ENCODE measurements at regions not wholly inside any gene's neighbourhood (a gene's known extent, or its start where the extent isn't known, plus 50 kb on each side); places are given as distances from the start of the nearest gene placed in this dataset.
A peak's percentile ranks its signal among the peaks of the same experiment; 100 is the strongest.
"Not testable (repeated sequence)": the region's sequence is repeated elsewhere in the genome, so short reads cannot be mapped to it uniquely, and the experiment has no call there.

DNA sequence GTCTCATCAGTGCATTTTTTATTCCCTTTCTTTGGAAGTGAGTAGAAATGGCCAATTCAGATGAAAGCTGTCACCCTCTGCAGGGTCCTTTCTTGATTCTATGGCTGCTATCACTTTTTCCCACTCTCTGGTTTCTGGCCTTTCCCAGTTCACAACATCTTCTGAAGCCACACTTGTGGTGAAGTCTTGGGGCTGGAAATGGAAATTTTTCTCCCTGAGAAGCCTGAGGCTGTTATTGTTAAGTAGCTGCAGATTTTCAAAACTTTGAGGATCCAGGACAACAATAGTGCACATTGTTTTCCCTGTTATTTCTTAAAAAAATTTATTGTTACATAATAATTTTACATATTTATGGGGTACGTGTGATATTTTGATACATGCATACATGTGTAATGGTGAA is 250.3 kb upstream of the RASGRP1 start:
- no peak for DNase-seq (ENCODE audit: low spot score)

DNA sequence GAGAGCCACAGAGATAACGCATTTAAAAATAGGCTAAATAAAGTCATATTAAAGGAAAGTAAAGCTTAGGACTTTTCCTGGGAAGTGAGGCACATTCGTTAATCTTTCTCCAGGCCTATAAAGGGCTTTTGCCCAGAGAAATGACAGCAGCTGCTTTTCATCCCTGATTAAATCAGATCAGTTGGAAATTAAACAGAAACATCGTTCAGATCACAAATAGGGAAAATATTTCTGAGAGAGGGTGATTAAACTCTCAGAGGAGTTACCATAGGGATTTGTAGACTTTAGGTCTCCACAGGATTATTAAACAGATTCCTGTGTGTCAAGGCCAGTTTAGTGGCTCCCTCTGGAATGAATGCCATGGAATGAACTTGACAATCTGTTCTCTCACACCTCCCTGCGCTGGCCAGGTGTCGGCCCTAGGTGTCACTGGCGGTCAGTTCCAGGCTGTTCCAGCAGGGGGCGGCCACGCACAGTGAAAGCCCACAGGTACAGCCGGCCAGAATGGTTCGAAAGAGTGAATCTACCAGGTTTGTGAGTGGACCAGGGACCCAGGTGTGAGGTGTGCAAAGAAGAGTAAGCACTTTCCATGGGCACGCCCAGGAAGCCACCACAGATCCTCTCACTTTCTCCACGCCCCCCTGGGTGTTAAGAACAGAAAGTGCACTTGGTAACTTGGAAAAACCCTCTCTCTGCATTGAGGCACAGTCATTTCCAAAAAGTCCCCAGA is 253.0 kb upstream of the RASGRP1 start:
- peak; percentile 68 for DNase-seq (ENCODE audit: low spot score)

DNA sequence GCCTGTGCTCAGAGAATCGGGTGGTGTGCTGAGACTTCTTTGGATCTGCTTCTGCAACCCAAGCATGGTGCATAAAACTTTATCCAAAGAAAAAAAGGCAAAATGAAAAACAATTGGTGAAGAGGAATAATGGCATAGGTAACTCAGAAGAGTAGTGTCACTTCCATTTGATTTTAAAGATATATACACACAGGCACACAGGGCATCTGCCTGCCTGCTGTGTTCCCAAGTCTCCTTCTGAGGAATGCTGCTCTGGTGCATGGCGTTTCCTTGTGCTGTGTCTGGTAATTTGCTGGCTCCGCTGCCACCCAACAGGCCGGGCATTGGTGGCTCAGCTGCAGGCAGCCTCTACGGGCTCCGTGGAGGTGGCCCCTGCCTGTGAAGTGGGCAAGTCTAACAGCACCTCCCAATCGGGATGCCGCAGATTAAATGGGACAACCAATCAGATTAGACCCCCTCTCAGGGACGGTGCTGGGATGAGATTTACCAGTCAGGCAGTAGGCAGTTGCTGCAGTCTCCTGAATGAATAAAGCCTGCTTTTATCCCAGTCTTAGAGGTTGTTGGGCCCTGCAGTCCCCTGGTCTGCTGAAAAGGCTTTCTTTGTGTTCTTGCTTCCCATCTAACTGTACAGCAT is 253.7 kb upstream of the RASGRP1 start:
- no peak for DNase-seq (ENCODE audit: low spot score)

DNA sequence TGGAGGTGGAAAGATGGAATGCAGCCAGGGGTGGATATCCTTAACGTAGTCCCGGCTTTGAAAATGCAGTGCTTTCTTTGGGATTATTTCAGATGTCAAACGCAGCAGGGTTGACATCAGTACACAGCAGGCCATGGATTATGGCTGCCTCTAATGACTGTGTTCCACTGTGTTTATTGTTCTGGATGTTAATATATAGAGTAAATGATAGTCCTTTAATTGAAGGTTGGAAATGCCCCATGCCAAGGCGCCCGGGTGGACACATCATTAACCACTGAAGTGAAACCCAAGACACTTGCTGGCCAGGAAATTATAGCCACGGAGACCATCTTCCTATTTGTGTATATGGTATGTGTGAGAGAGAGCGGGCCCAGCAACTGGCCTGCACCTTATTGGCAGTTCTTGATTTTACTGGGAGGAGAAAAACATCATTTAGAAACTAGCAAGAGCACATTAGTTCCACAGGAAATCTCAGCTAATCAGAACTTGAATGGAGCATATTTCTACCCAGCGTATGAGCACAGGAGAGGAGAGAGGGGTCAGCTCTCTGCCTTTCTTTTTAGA is 254.9 kb upstream of the RASGRP1 start:
- no peak for DNase-seq (ENCODE audit: low spot score)

DNA sequence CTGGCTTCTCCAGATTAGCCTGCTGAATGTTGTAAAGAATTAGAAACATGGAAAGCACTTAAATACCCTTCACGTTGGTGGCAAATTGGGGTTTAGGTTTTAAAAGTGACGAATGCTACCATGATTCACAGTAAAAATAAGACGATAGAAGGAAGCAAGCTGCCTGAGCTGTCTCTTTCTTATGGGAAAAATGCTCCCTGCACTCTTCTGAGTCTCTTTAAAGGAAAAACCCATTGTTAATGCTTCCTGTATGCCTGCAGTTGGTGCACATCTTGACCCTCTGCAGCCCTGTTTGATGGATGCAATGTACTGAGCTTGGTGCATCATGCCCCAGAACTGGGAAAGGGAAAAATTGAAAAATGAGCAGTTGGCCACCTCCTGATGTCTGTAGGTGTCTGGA is 258.6 kb upstream of the RASGRP1 start:
- no peak for DNase-seq (ENCODE audit: low spot score)

DNA sequence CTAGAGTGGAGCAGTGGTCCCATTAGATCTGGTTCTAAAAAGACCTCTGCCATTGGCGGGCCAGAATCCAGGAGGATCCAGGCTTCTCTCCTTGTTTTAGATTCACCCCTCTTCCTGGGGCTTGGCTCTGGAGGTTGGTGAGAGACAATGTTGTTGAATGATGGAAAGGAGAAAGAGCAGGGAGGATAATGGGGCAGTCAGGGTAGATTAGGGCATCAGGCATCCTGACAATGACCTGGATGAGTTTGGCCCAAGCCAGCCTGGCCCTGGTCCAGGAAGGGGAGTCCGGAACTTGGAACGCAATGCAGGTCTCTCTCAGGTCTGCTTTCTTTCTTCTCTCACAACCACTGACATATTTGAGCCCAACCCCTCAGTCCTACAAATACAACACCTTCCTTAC is 260.1 kb upstream of the RASGRP1 start:
- DNase-seq (ENCODE audit: low spot score): no peak

DNA sequence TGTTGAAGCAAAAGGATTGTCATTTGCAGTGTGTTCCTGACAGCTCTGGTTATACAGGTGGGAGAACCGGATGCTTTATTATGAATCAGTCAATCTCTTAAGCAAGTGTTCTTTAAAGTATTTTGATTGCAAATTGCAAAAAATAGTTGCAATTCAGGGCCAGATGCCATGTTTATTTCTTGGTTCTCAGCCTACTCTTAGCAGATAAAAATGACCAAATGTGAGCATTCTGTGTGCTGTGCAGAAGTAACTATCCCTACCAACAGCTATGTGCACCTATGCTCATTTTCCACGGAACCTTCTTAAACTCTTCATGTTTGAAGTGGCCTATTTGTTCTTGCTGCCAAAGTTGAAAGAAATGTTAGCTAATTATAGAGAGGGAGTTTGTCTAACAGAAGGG is 262.3 kb upstream of the RASGRP1 start:
- DNase-seq (ENCODE audit: low spot score): no peak

DNA sequence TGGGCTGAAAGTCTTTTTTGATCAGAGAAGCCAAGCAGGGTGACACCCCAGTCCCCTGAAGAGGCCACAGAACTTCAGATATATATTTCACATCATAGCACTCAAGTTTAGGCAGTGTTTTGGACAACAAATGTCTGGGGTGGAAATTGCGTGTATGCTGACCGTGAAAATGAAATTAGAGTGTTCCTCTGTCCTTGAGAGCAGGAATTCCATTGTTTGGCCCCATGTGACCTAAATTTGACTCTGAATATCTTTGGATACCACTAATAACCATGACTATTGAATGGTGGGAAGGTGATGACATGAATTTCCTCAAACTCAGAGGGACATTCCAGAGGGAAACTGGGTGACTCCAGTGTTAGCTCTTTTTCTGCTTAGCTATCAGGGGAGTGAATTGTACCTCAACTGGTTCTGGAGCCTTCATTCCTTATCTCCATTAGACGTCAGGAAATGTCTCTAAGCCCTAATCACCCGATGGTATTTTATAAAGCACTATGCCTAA is 263.5 kb upstream of the RASGRP1 start:
- no peak for DNase-seq (ENCODE audit: low spot score)

DNA sequence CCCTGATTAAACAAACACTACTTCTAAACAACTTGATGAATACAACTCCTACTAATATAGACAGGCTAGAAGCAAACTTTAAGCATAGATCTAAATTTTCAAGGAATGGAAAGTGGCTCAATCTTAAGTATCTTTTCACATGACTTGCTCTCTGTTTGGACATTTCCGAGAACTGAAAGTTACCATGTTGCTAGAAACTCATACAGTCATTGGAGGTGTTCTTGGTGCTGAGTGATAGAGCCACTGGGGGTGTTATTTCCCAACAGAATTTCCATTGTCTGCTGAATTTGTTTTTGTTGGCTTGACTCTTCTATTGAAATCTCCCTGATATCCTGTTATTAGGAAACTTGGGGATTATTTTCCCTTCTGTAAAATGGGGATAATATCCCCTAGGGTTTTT is 264.5 kb upstream of the RASGRP1 start:
- no peak for DNase-seq (ENCODE audit: low spot score)

DNA sequence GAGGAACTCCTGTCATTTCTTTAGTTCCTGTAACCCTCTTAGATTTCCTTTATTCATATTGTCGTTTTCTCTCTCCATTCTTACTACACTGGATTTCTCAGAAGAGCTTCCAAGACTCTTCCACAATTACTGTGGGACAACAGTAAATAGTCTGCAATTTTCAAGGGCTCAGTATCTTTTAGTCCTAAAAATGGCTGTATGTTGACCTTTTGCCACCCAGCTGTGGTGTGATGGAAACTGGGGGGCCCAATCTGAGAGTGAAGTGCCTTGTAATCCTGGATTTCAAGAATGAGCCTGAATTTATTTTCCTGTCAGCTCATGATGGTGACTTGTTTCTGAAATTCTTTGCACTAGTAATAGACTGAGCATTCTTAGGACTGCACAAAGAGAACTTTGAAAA is 277.6 kb upstream of the RASGRP1 start:
- DNase-seq (ENCODE audit: low spot score): no peak

DNA sequence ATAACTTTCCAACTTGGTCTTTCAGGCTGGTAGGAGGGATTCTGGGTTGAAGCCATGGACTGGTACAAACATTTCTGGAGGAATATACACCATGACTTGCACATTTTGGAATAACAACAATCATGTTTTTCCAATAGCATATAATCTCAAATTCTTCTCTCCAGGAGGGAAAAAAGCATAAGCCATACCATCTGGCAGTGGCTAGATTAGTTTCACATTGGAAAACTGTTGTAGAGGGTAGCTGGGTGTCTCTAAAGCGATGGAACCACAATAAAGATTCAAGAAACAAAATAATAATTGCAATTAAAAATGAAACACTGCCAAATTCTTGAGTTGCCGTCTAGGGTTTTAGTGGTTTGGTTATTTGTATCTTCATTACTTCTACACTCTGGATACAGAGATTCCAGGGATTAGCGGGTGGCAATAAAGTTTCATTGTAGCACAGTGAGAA is 278.5 kb upstream of the RASGRP1 start:
- DNase-seq (ENCODE audit: low spot score): no peak

DNA sequence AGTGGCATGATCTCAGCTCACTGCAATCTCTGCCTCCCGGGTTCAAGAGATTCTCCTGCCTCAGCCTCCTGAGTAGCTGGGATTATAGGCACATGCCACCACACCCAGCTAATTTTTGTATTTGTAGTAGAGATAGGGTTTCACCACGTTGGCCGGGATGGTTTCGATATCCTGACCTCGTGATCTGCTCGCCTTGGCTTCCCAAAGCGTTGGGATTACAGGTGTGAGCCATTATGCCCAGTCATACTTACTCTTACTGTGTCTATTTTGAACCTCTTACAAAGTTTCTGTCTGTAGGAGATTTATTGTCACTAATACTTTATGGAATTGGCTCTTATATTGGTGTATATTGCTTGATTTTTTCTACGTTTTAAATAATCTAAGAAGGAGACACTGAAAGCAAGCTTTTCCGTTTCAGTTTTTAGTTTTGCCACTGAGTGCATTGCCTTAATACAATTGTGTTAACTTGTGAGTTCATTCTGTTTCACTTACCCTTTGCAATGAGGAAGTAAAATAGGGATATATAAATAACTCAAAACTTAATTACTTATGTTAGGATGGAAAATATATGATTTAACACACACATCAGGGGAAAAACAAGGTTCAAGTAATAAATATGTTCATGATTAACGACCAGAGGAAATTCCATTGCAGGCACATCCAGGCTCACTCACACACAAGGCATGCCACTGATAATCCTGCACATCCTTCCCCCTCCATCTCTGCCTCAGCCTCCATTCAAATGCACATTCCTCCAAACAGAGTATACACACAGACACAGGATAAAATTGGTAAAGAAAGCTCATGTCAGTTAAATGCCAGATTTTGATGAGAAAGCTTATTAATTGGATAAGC is 279.3 kb upstream of the RASGRP1 start:
- DNase-seq (ENCODE audit: low spot score): no peak

DNA sequence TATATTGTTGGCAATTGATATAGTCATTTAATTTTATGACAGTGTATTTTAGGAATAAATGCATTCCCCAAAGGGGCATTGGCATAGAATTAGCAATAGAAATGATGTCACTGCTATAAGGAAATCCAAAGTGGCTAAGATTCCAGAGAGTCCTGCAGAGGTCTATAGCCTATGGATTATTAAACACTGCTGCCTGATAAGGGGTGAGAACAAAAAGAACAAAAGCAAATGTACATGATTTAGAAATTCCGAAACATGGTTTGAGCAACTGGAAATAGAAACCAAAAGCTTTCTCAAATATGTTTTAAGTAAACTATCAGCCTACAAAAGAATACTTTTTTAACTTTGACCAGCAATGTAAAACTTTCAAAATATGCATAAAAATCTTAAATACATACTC is 280.1 kb upstream of the RASGRP1 start:
- DNase-seq (ENCODE audit: low spot score): no peak

DNA sequence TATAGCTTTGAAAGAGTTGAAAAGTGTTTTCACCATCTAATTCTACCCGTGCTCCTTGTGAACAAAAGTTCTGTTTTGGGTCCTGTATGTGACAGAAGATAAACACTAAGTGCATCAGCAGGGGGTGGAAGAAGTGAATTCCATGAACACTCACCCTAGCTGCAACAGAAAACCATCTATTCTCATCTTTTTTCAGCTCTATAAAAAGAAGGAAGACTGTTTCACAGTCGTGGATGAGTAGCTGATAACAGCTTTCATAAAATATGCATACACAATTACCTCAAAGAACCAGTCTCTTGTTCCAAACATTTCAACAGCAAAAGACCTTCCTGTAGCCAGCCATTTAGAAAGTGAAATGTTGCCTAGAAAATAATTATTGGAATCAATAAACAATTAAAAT is 281.7 kb upstream of the RASGRP1 start:
- no peak for DNase-seq (ENCODE audit: low spot score)

DNA sequence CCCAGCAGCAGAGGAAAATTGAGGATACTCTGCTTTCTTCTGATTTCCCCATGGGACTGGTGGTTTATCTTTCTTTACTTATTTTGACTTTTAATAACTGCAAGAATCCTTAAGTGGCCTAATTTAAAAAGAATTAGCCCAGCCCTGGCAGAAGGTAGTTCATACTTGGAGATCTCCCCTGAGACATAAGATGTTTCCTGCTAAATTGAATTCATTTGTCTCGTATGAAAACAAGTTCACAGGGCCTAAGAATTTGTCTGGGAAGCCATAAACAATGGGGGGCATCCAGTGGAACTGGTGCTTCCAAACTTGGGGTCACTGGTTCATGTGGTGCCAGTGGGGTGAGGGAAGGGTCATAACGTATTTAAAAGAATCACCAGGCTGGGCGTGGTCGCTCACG is 283.1 kb upstream of the RASGRP1 start:
- no peak for DNase-seq (ENCODE audit: low spot score)

DNA sequence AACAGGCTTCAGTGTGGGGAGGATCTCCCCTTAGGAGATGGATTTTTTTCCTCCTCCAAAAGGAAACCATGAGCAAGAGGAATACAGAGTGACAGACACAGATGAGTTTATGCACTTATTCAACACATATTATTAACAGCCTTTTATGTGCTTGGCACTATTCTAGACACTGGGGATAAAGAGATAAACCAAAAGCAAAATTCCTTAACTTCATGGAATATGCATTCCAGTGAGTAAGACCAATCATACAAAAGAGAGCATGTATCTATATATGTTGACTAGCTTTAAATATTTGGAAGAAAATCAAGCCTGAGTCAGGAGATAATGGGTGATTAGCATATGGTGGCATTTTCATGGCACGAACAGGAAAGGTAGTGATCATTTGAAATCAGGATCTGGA is 284.4 kb upstream of the RASGRP1 start:
- no peak for DNase-seq (ENCODE audit: low spot score)

DNA sequence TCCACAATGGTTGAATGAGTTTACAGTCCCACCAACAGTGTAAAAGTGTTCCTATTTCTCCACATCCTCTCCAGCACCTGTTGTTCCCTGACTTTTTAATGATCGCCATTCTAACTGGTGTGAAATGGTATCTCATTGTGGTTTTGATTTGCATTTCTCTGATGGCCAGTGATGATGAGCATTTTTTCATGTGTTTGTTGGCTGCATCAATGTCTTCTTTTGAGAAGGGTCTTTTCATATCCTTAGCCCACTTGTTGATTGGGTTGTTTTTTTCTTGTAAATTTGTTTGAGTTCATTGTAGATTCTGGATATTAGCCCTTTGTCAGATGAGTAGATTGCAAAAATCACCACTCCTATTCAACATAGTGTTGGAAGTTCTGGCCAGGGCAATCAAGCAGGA is 287.6 kb upstream of the RASGRP1 start:
- DNase-seq (ENCODE audit: low spot score): not testable (repeated sequence)

DNA sequence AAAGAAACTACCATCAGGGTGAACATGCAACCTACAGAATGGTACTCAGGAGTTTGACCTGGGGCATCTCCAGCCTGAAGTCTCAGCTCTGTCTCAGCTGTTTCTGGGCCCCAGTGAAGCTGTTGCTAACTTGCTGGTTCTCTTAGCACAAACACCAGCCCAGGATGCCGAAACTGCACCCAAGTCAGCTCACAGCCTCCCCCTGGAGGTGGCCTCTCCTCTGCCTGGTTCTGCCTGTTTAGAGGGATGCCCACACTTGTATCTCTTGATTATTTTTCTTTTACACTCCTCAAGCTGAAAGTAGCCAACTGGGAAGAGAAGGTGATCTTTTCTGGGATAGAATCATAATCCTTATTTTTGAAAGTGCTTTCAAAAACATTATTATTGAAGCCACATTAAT is 289.0 kb upstream of the RASGRP1 start:
- DNase-seq (ENCODE audit: low spot score): peak; percentile 12

DNA sequence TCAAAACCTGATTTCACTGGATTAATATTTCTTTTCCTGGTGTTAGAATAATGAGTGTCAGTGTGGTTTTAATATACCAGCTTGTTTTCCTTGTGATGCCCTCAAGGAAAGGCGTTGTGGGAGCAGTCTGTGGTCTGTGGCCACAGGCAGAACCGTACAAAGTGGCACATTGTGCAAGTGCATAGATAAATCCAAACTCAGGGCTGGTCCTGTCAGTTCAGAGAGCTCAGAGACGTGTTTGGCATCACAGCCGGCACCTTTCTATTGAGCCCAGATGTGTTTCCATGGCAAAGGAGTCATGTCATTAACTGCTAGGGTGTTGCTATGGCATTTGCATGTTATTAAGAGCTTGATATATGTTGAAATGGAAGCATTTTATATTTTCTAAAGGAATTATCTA is 289.9 kb upstream of the RASGRP1 start:
- no peak for DNase-seq (ENCODE audit: low spot score)

DNA sequence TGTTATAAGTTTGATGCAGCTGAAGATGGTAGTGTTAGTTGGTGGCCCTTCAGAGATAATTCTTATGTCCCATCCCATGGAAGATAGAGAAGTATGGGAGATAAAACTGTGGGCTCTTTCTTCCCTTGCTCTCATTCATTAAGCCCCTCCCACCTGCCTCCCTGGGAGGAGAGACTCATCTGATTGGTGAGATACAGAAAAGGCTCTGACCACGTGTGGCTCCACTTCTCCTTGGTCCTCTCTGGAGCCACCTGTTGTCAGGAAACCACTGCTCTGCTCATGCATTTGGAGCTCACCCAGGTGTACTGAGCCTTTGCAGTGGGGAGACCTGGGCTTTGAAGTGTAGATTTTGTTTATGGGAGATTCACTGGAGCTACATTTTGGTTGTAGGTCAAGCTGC is 293.2 kb upstream of the RASGRP1 start:
- no peak for DNase-seq (ENCODE audit: low spot score)

DNA sequence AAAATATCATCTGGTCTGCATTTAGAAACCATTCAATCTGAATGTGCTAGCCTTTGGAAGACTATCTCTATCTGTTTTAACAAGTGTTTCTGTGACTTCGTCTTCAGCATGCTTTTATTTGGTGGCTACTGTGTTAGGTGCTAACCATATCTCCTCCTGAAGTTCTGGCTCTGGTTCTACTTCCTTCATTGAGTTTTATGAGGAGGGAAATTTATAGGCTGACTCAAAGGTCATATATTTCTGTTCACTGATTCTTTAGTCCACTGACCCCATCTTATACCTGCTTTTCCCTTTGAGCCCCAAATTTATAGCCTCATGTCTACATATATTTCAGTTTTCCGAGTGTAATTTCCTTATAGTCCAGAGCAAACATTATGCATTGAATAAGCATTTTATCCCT is 295.0 kb upstream of the RASGRP1 start:
- DNase-seq (ENCODE audit: low spot score): no peak

DNA sequence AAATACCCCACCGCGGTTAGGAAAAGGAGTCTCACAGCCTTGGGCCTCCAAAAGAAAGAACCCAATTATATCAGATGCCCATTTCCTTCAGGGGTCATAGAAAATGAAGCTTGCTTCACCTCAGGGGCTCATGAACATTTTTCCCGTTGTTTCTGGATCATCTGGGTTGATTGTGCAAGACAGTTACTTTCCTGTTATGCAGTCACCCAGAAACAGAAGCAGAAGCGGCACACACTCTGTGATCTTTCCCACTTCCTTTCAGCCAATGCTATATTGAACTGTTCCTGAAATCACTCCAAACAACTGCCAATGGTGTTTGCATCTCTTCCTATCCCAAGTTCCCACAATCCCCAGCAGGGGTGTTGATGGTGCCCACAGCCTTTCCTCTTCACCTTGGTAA is 295.6 kb upstream of the RASGRP1 start:
- no peak for DNase-seq (ENCODE audit: low spot score)

DNA sequence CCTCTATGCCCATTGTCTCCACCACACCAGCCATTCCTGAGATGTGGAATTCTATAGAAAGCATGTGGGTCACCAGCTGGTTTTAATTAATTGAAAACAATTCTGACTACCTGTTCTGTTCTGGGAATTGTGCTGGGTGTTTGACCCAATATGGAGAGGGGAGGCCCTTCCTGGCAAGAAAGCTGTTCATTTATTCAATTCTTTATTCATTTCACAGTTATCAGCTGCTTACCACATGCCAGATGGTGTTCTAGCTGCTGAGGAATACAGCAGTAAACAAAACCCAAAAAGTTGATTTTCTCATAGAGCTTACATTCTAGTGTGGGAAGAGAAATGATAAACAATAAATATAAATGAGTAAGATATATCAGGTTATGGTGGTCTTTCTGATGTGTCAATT is 296.1 kb upstream of the RASGRP1 start:
- DNase-seq (ENCODE audit: low spot score): no peak
